NCI-H128 (cell line): ENCODE measurements at regions not wholly inside any gene's neighbourhood (a gene's known extent, or its start where the extent isn't known, plus 50 kb on each side); places are given as distances from the start of the nearest gene placed in this dataset.
A peak's percentile ranks its signal among the peaks of the same experiment; 100 is the strongest.

ENCODE experiments used
- DNase-seq: peaks from one replicate; lab custom pipeline; 2025; ENCODE audit not compliant: unreplicated experiment; lab: John Stamatoyannopoulos, UW

DNA sequence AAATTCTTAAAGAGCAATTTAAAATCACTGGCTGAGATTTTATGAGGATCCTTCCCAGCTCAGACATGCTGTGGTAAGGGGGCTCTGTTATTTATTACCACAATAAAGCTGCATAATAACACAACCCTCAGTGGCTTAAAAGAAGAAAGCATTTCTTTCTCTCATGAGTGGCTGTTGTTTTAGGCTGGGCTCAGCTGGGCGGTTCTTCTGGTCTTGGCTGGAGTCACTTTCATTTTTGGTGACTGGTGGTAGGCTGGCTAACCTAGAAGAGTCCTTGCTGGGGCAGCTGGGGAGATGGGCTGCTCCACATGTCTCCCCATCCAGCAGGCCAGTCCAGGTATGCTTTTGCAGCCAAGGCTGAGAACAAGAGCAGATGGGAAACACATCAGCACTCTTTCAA lies 113.0 kb upstream of the MSX1 start:
- no peak for DNase-seq

DNA sequence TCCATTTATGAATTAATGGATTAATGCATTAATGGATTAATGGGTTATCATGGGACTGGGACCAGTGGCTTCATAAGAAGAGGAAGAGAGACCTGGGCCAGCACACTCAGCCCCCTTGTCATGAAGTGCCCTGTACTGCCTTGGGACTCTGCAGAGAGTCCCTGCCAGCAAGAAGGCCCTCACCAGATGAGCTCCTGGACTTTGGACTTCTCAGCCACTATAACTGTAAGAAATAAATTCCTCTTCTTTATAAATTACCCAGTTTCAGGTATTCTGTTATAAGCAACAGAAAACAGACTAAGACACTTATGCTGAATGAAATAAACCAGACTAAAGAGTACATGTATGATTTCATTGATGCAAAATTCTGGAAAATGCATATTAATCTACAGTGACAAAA lies 119.4 kb upstream of the MSX1 start:
- no peak for DNase-seq

DNA sequence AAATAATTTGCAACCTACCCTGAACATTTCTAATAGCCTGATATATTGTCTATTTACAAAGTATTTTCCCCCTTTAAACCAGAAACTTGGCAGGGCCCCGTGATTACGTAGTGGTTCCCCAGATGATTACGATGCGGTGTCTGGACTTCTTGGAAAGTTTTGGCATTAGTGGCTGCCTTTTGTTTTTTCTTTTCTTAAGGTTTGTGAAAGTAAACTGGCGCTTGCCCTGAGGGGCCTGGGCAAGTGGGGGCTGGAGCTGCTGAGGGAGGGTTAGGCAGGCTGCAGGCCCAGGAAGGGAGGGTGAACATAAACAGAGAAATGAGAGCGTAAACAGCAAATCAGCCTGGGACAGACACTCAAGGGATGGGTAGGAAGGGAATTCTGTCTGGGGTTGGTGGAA lies 123.6 kb upstream of the MSX1 start:
- no peak for DNase-seq

DNA sequence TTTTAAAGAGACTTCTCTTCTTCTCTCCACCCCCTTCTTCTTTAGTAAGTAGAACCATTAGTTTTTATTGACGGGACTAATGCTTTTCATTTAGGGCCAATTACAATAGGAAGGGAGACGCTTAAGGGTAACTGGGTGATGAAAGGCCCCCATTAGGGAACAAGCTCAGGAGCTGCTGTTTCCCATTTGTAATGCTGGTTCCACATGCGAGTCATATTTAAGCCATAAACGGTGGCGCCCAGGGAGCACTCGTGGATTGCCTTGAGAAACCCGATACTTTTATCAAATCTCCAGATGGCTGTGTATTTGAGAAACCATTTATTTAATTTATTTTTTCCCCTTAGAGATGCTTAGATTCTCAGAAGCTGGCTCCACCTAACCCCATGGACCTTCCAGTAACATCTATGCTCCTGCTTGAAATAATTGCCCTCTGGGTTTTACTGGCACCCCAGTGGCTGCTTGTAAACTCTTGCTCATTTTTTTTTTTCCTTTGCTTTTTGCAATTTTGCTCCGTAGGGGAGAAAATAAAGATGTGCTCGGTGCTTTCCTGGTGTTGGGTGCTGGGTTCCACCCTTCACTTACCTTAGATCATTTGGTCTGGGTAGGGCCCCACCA lies 124.2 kb upstream of the MSX1 start:
- no peak for DNase-seq

DNA sequence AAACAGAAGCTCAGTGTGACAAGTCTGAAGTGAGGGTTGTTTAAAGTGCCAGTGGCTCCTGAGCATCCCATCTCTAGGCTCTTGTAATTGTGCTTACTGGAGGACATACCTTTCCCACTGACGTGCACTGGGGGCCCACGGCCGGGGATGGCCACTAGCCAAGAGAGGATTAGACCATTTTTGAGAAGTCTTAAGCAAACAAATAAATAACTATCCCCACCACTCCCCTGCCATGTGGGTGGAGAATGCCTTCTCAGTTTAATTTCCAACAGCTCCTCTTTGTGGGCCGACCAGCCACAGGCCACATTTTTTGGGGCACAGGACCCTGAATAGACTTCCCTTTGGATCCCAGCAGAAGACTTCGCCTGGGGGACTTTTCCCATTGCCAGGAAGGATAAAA lies 125.0 kb upstream of the MSX1 start:
- DNase-seq, result no peak

DNA sequence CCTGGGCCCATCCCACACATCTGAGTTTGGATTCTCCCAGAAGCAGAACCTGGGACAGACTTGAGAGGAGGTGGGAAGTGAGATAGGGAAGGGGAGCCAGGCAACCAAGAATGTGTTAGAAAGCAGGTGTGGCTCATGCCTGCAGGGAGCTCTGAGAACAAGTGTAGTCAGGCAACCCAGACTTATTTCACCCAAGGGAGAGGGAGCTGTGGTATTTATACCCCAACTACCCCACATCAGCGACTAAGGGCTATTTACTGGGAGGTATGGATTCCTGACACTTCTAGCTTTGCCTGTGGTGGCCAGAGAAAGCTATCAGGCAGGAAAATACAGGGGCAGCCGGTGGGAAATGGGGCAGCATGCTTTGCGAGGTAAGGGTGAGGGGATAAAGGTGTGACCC lies 125.8 kb upstream of the MSX1 start:
- DNase-seq, result no peak

DNA sequence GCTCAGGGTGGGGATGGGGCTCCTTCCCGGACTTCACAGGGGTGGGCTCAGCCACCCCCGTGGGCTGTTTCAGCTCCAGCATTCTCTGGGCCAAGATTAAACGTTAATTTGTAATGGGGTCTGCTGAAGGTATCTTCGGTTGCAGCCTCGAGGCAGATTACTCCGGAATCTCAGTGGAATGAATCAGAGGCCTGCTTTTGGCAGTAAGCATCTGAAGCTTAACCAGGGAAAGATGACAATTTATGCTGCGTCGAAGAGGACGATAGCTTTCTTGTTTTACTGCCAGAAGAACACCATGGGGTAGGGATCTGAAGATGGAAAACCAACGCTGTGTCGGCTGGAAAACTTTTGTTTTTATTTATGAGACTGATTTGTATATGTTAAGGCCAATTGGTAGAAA lies 129.2 kb upstream of the MSX1 start:
- no peak for DNase-seq

DNA sequence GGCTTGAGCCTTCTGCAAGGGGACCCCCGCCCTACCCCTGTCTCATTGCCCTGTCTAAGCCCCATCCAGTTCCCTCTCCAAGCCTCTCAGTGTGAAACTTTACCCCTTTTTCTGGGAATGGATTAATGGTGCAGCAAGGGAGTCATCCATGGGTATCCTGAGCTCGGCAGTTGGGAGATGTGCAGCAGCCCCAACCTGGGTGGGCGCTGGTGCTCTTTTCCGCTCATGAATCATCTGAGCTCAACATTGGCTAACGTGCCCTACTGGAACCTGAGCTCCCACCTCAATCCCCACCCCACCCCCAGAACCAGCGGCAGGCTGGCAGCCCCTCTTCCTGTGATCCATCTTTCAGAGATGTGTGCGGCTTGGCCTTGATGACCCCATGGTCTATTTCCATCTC lies 130.3 kb upstream of the MSX1 start:
- no peak for DNase-seq

DNA sequence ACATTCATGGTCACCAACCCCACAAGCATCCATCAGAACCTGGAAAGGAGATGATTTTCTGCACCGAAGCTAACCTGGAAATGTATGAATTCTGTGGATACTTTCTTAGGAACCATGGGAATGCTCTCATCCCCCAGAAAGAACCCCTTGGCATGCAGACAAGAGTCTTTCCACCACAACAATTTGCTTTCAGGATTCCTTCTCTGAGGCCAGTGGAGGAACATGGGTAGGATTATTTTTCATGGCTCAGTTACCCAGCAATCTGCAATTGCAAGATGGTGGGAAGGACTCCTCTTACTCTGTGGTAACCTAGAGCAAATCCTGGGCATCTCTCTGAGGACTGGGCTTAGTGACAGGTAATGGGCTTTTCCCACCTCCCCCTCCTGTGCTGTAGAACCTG lies 131.9 kb upstream of the MSX1 start:
- DNase-seq, result no peak

DNA sequence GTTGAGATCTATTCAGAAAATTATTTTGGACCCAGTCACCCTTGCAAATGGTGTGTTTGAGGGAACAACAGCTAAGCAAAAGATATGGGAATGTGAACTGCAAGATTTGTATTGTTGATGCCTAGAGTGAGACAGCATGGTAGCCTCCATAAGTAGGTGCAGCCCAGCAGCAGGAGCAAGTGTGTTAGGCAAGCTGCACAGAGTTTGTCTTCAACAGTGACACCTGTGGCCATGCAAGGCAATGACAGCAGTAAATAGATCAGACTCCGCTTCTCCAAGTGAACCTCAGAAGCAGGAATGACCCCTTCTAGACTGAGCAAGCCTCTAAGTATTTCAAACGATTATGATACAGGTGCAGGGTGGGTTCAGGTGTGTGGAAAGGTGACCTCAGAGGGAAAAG lies 133.4 kb upstream of the MSX1 start:
- no peak for DNase-seq

DNA sequence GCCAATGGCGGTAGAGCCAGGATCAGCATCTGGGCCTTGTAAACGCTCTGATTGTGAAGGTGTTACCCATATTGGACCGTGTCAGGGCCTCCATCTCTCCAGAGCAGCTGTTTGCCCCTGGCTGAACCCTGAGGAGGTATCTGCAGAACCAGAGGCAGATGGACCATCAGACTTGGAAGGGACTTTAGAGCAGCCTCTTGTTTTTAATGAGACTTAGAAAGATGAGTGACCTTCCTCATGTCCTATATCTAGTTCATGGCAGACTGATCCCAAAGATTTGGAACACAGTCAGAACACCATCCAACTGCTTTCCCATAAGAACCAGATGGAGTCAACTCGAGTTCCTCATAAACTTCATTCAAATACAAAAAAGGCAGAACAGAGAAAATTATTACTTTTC lies 135.1 kb upstream of the MSX1 start:
- no peak for DNase-seq

DNA sequence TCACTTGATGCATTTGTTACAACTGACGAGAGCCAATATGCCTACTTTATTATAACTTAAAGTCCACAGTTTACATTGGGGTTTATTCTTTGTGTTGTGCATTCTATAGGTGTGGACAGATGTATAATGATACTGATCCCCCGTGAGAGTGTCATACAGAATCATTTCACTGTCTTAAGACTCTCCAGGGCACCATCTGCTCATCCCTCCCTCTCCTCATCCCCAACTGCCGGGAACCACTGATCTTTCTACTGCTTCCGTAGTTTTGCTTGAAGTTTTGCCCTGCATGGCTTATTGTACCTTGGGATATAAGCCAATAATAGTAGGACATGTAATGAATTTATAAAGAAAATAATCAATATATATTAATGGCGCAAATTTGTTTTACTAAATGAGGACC lies 137.8 kb upstream of the MSX1 start:
- no peak for DNase-seq

DNA sequence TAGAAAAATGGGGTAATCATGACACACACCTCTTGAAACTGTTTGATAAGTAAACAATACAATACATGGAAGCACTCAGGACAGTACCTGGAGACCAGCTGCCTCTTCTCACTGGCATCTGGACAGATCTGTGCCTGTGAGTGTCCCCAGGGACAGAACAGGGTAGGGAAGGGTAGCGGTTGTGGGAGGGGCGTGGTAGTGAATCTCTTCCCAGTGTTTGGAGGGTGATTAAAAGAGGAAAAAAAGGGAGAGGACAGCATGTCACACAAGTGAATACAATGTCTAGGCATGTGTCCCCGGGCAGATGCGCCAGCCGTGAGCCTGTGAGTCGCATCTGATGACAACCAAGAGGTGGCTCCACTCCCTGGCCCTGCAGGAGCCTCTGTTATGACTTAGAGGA lies 138.8 kb upstream of the MSX1 start:
- peak; percentile 3 for DNase-seq

DNA sequence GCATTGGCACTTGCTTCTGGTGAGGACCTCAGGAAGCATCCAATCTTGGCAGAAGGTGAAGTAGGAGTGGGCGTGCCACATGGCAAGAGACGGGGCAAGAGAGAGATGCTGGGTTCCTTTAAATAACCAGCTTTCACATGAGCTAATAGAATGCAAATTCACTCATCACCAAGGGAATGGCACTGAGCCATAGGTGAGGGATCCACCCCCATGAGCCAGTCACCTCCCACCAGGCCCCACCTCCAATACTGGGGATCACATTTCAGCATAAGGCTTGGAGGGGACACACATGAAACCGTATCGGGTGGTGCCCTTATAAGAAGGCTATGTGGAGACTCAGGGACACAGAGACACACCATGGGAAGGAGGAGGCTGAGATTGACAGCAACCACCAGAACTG lies 140.0 kb upstream of the MSX1 start:
- DNase-seq, result no peak

DNA sequence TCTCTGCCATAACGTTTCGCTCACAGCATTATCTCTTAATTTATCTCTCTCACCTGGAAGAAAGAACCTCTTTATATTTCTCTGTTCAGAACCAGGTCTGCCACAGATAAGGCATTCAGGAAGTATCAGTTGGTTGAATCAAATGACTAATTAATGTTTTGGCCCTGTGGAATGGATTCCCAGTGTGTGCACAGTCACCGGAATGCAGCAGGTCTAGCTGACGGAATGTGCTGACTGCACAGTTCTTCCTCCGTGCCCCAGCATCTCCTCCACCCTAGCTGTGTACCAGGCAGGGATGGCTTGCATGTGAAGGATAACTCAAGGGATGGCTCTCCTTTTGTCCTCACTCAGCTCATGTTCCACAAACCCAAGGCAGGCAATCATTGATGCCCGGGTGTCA lies 141.8 kb upstream of the MSX1 start:
- no peak for DNase-seq

DNA sequence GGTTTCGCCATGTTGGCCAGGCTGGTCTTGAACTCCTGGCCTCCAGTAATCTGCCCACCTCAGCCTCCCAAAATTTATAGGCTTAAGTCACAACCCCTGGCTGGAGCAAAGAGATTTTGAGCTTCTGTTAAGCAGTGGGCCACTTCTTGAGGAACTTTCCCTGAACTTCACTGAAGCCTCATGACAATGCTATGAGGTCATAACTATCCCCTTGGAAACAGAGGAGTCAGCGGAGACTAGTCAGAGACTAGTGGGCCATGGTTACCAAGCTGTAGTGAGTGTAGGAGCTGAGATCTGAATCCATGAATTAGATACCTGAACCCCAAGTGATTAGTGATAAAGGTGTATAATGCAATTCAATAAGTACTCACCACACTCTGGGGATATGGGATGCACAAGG lies 145.1 kb upstream of the MSX1 start:
- no peak for DNase-seq

DNA sequence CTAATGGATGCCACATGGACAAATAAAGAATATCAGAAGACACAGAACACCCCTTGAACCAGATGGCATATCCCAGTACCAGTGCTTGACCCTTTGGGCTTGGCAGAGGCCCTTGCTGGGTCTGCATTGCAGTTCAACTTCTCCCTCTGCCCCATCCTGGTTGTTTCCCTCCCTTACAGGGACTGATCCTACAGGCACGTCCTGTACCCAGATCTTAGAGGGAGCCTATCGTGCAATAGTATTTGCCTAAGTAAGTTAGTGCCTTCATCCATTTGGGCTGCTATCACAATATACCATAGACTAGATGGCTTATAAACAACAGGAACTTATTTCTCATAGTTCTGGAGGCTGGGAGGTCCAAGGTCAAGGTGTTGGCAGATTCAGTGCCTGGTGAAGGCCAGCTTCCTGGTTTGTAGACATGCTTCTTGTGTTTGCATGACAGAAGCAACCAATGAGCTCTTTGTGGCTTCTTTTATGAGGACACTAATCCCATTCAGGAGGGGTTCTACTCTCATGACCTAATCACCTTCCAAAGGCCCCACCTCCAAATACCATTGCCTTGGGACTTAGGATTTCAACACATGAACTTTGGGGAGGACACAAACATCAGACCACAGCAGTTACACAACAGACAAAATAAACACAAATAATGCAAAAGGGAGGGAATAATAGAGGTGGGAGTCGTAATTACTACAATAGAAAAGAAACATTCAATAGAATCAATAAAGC lies 146.5 kb upstream of the MSX1 start:
- DNase-seq, result no peak

DNA sequence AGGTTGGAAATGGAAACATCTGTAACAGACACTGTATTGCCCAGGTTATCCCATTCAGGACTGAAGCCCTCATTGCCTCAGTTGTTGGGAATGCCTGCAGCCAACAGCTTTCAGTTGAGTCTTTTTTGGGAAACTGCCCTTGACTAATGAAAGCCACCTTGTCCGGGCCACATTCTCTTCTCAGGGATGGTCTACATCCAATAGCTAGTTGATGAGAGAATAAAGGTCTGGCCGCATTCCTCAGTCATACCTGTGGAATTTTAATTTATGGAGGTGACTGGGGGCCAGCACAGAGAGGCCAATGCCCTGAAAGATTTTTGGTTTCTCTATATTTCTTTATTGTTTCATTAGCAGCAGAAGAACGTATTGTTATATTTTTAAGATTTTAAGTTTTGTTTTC lies 147.6 kb upstream of the MSX1 start:
- no peak for DNase-seq

DNA sequence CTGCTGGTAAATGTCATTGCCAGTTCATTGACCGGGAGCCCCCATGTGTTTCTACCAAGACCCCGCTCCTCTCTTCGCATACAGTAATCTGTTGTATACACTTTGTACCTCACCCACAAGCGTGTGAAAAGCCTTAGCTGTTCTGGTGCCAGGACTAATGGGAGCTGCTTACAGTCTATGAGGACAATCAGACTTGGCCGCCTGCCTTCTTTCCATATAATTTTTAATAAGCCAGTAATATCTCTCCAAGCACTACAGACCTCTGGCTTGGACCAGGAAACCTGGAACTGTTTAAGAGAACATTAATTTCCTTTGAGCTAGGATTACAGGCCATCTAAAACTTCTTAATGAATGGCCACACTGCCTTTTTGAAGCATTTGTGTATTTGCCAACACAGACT lies 149.7 kb upstream of the MSX1 start:
- no peak for DNase-seq

DNA sequence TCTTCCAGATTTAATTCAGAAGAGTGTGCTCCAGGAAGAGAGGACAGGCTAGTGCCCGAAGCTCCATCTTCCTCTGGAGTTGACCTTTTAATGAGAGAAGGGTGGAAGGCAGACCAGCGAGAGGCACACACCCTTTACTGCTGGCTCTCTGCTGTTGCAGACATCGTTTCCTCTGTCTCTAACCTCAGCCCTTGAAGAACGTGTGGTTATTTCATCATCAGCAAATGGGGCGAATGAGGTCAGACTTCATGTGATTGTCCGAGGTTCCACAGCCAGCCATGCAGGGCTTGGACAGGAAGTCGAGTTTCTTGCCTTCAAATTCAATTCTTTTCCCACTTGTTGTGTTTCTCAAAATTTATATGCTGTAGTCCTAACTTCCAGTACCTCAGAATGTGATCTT lies 155.2 kb upstream of the MSX1 start:
- DNase-seq, result no peak

DNA sequence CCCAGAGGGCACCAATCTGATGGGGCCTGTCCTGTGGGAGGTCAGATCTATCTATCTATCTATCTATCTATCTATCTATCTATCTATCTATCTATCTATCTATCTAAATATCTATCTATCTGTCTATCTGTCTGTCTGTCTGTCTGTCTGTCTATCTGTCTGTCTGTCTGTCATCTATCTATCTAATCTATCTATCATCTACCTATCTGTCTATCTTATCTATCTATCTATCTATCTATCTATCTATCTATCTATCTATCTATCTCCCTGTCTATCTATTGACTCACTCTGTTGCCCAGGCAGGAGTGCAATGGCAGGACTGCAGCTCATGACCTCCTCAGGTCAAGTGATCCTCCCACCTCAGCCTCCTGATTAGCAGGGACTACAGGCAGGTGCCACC lies 155.7 kb upstream of the STX18 start:
- DNase-seq, result no peak

DNA sequence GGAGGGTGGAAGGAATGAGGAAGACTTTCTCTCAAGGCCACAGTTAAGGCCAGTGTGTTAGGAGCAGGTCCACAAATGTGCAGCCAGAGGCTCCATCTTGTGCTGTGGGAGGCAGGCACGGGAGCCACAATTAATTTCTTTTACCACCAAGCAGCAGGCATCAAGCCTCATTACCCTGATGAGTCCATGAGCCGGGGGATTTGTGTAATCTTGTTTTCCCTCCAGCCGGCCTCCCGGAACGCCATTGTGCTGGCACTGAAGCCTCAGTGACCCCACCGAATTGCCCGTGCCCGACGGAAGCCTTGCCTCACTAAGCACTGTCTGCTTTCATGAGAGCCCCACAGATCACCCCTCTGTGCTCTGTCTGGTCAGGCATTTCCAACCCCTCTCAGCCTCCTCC lies 154.7 kb upstream of the STX18 start:
- DNase-seq, result no peak

DNA sequence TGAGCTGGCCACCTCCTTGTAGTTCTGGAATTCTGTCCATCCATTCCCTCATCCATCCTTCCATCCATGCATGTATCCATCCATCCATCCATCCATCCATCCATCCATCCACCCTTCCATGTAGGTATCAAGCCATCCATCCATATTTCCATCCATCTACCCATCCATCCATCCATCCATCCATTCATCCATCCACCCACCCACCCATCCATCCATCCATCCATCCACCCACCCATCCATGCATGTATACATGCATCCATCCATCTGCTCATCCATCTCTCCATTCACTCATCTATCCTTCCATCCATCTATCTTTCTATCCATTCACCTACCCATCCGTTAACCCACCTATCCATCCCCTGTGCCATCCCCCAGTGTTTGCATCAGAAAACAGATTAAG lies 153.6 kb upstream of the STX18 start:
- DNase-seq, result no peak
